T-helper 2 cell treated with Interferon-gamma antibody and Interleukin-4, amounts not matched to agents 5 μg/mL and 100 μg/mL, for 36 hours (primary cell): ENCODE measurements at regions not wholly inside any gene's neighbourhood (a gene's known extent, or its start where the extent isn't known, plus 50 kb on each side); places are given as distances from the start of the nearest gene placed in this dataset.
"Not testable (repeated sequence)": the region's sequence is repeated elsewhere in the genome, so short reads cannot be mapped to it uniquely, and the experiment has no call there.

Experiments used
- DNase-seq: peaks from one replicate; pipeline ENCODE4 v3.0.0; 2021; ENCODE audit warnings: low spot score
- H3K27ac Mint-ChIP-seq: one replicate; pipeline ENCODE4 v1.8.0; 2021; ENCODE audit warnings: mild to moderate bottlenecking, mixed read lengths
- H3K27me3 Mint-ChIP-seq: one replicate; pipeline ENCODE4 v1.8.0; 2021; ENCODE audit warnings: low read depth, mixed read lengths
- H3K36me3 Mint-ChIP-seq: one replicate; pipeline ENCODE4 v1.8.0; 2021; ENCODE audit warnings: low read depth, mixed read lengths
- H3K4me1 Mint-ChIP-seq: one replicate; pipeline ENCODE4 v1.8.0; 2021; ENCODE audit warnings: low read depth, mixed read lengths
- H3K4me3 Mint-ChIP-seq: one replicate; pipeline ENCODE4 v1.8.0; 2022; ENCODE audit warnings: mild to moderate bottlenecking, moderate library complexity, mixed read lengths
- H3K9me3 Mint-ChIP-seq: one replicate; pipeline ENCODE4 v1.8.0; 2021; ENCODE audit warnings: mixed read lengths

- Mint-ChIP-seq H3K27me3 (peaks cover 33% of the 10 kb centered on the region), H3K27ac (no peak overlapping the region), H3K9me3 (no peaks in the 10 kb centered on the region), H3K36me3 (no peaks in the 10 kb centered on the region), H3K4me1 (peaks cover 8% of the 10 kb centered on the region), H3K4me3 (no peak overlapping the region)
- DNase-seq, result no peak
Measured at GRCh38 chr12:105480162-105480561, 149.7 kb downstream of the C12orf75 start.

- Mint-ChIP-seq H3K27me3 (peaks cover 33% of the 10 kb centered on the region), H3K27ac (no peak overlapping the region), H3K9me3 (no peaks in the 10 kb centered on the region), H3K4me3 (no peak overlapping the region), H3K36me3 (no peaks in the 10 kb centered on the region), H3K4me1 (peaks cover 5% of the 10 kb centered on the region)
- no peak for DNase-seq
Measured at GRCh38 chr12:105481392-105482300, 151.2 kb downstream of the C12orf75 start.

GRCh38 chr12:105482951-105483350 lies 152.5 kb downstream of the C12orf75 start:
- no peak for DNase-seq
- H3K4me3 Mint-ChIP-seq, result no peak overlapping the region
- no peaks in the 10 kb centered on the region for H3K36me3 Mint-ChIP-seq
- no peak overlapping the region for H3K27ac Mint-ChIP-seq
- H3K9me3 Mint-ChIP-seq, result no peaks in the 10 kb centered on the region
- no peaks in the 10 kb centered on the region for H3K4me1 Mint-ChIP-seq
- peaks cover 32% of the 10 kb centered on the region for H3K27me3 Mint-ChIP-seq

GRCh38 chr12:105483691-105484090 lies 153.2 kb downstream of the C12orf75 start:
- Mint-ChIP-seq H3K27ac (no peak overlapping the region), H3K36me3 (no peaks in the 10 kb centered on the region), H3K4me1 (no peaks in the 10 kb centered on the region), H3K4me3 (no peak overlapping the region), H3K27me3 (peaks cover 30% of the 10 kb centered on the region), H3K9me3 (no peaks in the 10 kb centered on the region)
- no peak for DNase-seq

- DNase-seq, result no peak
Measured at GRCh38 chr12:105485321-105485910, 154.9 kb downstream of the C12orf75 start.

GRCh38 chr12:105485921-105486320 lies 155.4 kb downstream of the C12orf75 start:
- Mint-ChIP-seq H3K36me3 (no peaks in the 10 kb centered on the region), H3K4me1 (no peaks in the 10 kb centered on the region), H3K4me3 (no peak overlapping the region), H3K27me3 (peaks cover 23% of the 10 kb centered on the region), H3K27ac (no peak overlapping the region), H3K9me3 (no peaks in the 10 kb centered on the region)
- no peak for DNase-seq

More at GRCh38 chr12:105485321-105485910, 154.9 kb downstream of the C12orf75 start:
- no peak overlapping the region for H3K4me3 Mint-ChIP-seq
- H3K36me3 Mint-ChIP-seq, result no peaks in the 10 kb centered on the region
- H3K27ac Mint-ChIP-seq, result no peak overlapping the region
- no peaks in the 10 kb centered on the region for H3K9me3 Mint-ChIP-seq
- H3K4me1 Mint-ChIP-seq, result no peaks in the 10 kb centered on the region
- peaks cover 28% of the 10 kb centered on the region for H3K27me3 Mint-ChIP-seq

GRCh38 chr12:105487963-105488362 lies 157.5 kb downstream of the C12orf75 start:
- DNase-seq, result no peak
- no peak overlapping the region for H3K4me3 Mint-ChIP-seq
- peaks cover 14% of the 10 kb centered on the region for H3K27me3 Mint-ChIP-seq
- H3K4me1 Mint-ChIP-seq, result no peaks in the 10 kb centered on the region
- H3K9me3 Mint-ChIP-seq, result no peaks in the 10 kb centered on the region
- H3K27ac Mint-ChIP-seq, result no peak overlapping the region
- no peaks in the 10 kb centered on the region for H3K36me3 Mint-ChIP-seq

GRCh38 chr12:105492591-105493545 lies 162.4 kb downstream of the C12orf75 start:
- Mint-ChIP-seq H3K4me1 (no peaks in the 10 kb centered on the region), H3K9me3 (no peaks in the 10 kb centered on the region), H3K27me3 (peaks cover 9% of the 10 kb centered on the region), H3K36me3 (no peaks in the 10 kb centered on the region), H3K27ac (no peak overlapping the region), H3K4me3 (no peak overlapping the region)
- DNase-seq, result no peak

DNA sequence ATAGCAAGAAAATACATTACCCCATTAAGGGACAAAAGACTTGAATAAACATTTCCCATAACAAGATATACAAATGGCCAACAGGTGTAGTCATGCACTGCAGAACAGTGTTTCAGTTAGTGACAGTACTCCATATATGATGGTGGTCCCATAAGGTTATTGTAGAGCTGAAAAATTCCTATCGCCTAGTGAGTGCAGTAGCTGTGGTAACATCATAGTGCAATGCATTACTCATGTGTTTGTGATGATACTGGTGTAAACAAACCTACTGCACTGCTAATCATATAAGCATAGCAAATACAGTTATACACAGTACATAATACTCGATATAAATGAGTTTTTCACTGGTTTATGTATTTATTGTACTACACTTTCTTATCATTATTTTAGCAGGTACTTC lies 168.7 kb downstream of the C12orf75 start:
- Mint-ChIP-seq H3K36me3 (no peaks in the 10 kb centered on the region), H3K27me3 (peaks cover 5% of the 10 kb centered on the region)

GRCh38 chr12:105500676-105501075 lies 170.2 kb downstream of the C12orf75 start:
- not testable (repeated sequence) for DNase-seq, H3K27me3 Mint-ChIP-seq, H3K36me3 Mint-ChIP-seq, H3K4me3 Mint-ChIP-seq, H3K4me1 Mint-ChIP-seq, H3K9me3 Mint-ChIP-seq, H3K27ac Mint-ChIP-seq

More for the DNA sequence above, 168.7 kb downstream of the C12orf75 start:
- no peaks in the 10 kb centered on the region for H3K4me1 Mint-ChIP-seq
- H3K9me3 Mint-ChIP-seq, result no peaks in the 10 kb centered on the region
- H3K27ac Mint-ChIP-seq, result no peak overlapping the region
- H3K4me3 Mint-ChIP-seq, result no peak overlapping the region
- no peak for DNase-seq

DNA sequence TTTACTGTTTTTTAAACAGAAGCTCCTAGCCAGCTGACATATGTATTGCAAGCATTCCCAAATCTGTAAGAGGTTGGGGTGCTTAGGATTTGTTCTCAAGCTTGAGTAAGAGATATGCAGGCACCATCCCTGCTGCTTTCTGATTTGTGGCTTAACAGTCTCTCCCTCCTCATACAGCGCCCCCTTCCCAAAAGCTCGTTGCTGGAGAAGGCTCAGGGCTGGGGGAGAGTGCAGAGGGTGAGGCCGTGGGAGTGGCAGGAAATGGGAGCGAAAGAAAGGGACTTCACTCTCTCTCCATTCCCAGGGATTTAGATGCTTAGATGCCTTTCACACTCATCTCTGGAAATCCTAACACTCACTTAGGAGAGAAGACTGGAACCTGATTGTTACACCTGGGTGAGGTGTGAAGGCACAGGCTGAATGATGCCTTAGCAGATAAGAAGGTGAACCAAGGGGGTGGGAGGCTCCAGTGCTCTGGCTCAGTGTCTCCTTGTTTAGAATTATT lies 172.0 kb downstream of the C12orf75 start:
- Mint-ChIP-seq H3K36me3 (no peaks in the 10 kb centered on the region), H3K27me3 (peaks cover 4% of the 10 kb centered on the region)

DNA sequence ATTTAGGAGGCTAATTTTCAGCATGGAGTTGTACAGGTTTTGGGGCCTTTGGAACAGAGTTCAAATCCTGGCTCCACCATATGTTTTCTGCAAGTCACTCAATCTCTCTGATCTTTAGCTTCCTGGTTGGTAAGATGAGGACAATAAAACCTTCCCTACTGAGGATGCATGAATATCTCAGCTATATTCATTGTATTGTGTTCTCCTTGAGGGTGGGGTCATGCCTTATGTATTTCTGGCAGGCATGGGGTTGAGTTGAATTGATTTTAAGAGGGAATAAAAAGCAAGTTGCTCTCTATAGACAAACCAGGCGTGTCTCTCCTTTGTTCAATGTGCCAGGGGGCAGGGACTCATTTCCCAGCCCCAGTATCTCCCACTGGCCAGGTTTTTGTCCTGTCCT lies 173.1 kb downstream of the C12orf75 start:
- Mint-ChIP-seq H3K9me3 (no peaks in the 10 kb centered on the region), H3K27me3 (peaks cover 4% of the 10 kb centered on the region)
- DNase-seq, result no peak

More for the DNA sequence above, 172.0 kb downstream of the C12orf75 start:
- Mint-ChIP-seq H3K9me3 (no peaks in the 10 kb centered on the region), H3K27ac (no peak overlapping the region), H3K4me3 (no peak overlapping the region), H3K4me1 (no peaks in the 10 kb centered on the region)
- DNase-seq, result no peak

DNA sequence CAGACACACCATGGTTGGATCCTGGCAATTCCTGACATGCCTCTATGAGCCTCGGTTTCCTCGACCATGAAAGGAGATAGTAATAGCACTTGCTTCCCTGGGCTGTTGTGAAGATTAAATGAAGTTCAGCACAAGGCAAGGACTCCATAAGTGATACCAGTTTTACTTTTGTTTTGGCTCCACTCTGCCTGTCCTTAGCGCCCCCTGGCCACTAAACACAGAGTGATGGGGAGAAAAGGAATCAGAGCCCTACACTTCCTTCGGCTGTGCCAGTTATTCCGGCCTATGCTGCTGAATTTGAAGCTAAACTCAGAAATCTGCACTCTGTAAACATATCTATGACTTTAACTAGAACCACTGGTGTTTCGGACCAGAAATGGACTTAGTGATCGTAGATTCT lies 173.8 kb downstream of the C12orf75 start:
- H3K36me3 Mint-ChIP-seq, result no peaks in the 10 kb centered on the region

More for the DNA sequence above, 173.1 kb downstream of the C12orf75 start:
- H3K4me1 Mint-ChIP-seq, result no peaks in the 10 kb centered on the region
- no peaks in the 10 kb centered on the region for H3K36me3 Mint-ChIP-seq
- H3K27ac Mint-ChIP-seq, result no peak overlapping the region
- H3K4me3 Mint-ChIP-seq, result no peak overlapping the region

More for the DNA sequence above, 173.8 kb downstream of the C12orf75 start:
- Mint-ChIP-seq H3K4me3 (no peak overlapping the region), H3K27me3 (peaks cover 4% of the 10 kb centered on the region), H3K4me1 (no peaks in the 10 kb centered on the region), H3K27ac (no peak overlapping the region), H3K9me3 (no peaks in the 10 kb centered on the region)
- DNase-seq, result no peak
